Neural crest cell (in vitro differentiated cells): ENCODE measurements at regions not wholly inside any gene's neighbourhood (a gene's known extent, or its start where the extent isn't known, plus 50 kb on each side); places are given as distances from the start of the nearest gene placed in this dataset.

ENCODE experiments used
- DNase-seq: peaks from one replicate; pipeline ENCODE4 v3.0.0; 2021; ENCODE audit warnings: low read depth, mixed read lengths, low spot score
- H3K27ac Mint-ChIP-seq: one replicate; pipeline ENCODE4 v1.8.0; 2021; ENCODE audit warnings: mild to moderate bottlenecking, mixed read lengths; ENCODE audit not compliant: unreplicated experiment
- H3K27me3 Mint-ChIP-seq: 2 replicates; pipeline ENCODE4 v1.8.0; 2021; ENCODE audit warnings: low read depth, mild to moderate bottlenecking, mixed read lengths
- H3K36me3 Mint-ChIP-seq: 2 replicates; pipeline ENCODE4 v1.8.0; 2021; ENCODE audit warnings: low read depth, mild to moderate bottlenecking, mixed read lengths
- H3K4me1 Mint-ChIP-seq: 2 replicates; pipeline ENCODE4 v1.8.0; 2021; ENCODE audit warnings: mixed read lengths
- H3K4me3 Mint-ChIP-seq: one replicate; pipeline ENCODE4 v1.8.0; 2021; ENCODE audit warnings: mild to moderate bottlenecking, mixed read lengths
- H3K9me3 Mint-ChIP-seq: 2 replicates; pipeline ENCODE4 v1.8.0; 2021; ENCODE audit warnings: mixed read lengths
- CTCF ChIP-seq: fragments of 200-600 bp; sonication (generic); conservative IDR thresholded peaks from 2 replicates; pipeline ENCODE4 v1.5.0; 2021; ENCODE audit warnings: antibody characterized with exemption, mild to moderate bottlenecking

DNA sequence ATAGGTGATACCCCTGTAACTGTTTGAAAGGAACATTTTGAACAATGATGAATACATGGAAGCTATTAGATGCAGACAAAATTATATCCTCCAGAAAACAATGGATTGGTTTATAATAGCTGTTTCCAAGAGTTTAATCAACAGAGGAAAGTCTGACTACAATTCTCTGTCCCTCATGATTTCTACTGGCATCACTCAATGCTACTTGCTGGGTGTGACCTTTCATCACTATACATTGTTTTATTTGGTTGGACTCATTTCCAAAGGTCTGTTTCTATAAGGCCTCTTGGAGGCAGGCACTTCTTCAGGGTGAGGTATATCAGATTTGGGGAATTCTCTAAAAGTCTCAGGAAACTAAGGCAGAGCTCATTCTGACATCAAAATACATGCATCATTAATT is 636.1 kb upstream of the SLC8A1 start:
- H3K4me3 Mint-ChIP-seq, result no peak overlapping the region
- no peaks in the 10 kb centered on the region for H3K4me1 Mint-ChIP-seq
- no peaks in the 10 kb centered on the region for H3K36me3 Mint-ChIP-seq
- no peak overlapping the region for H3K27ac Mint-ChIP-seq
- no peak for DNase-seq
- peaks cover 2% of the 10 kb centered on the region for H3K9me3 Mint-ChIP-seq
- no peak for TF ChIP-seq CTCF
- H3K27me3 Mint-ChIP-seq, result no peaks in the 10 kb centered on the region

DNA sequence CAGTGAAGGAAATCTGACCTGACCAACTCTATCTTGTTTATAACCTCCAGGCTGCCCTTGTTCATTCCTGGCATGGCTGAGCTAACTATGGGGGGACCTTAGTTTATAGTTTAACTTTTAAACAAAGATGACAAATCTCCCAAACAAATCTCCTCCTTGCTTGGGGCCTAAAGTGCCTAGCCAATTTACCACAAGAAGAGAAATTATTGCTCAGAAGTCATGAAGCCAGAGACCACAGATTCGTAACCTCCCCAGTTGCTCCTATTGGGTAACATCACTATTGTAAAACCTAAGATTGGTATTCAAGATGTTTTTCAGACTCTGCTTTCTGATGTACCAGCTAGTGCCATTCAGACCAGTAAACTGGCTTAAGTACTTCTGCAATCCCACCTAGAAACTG is 649.4 kb upstream of the SLC8A1 start:
- Mint-ChIP-seq H3K9me3 (no peaks in the 10 kb centered on the region), H3K4me3 (no peak overlapping the region), H3K27me3 (no peaks in the 10 kb centered on the region), H3K4me1 (no peaks in the 10 kb centered on the region), H3K27ac (no peak overlapping the region), H3K36me3 (no peaks in the 10 kb centered on the region)
- no peak for TF ChIP-seq CTCF
- no peak for DNase-seq

DNA sequence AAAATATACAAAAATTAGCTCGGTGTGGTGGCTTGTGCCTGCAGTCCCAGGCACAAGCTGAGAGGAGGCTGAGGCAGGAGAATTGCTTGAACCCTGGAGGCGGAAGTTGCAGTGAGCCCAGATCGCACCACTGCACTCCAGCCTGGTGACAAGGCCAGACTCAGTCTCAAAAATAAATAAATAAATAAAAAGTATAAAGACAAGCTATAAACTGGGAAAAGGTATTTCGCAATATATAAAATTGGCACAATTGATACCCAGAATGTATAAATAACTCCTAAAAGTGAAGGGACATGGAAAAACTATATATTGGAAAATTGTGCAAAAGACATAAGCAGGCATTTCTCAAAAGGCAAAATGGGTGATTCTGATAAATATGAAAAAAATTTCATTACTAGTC is 657.9 kb upstream of the SLC8A1 start:
- Mint-ChIP-seq H3K9me3 (no peaks in the 10 kb centered on the region), H3K27ac (no peak overlapping the region), H3K36me3 (no peaks in the 10 kb centered on the region), H3K4me1 (peaks cover 6% of the 10 kb centered on the region), H3K27me3 (no peaks in the 10 kb centered on the region), H3K4me3 (no peak overlapping the region)
- TF ChIP-seq CTCF, result no peak
- no peak for DNase-seq

DNA sequence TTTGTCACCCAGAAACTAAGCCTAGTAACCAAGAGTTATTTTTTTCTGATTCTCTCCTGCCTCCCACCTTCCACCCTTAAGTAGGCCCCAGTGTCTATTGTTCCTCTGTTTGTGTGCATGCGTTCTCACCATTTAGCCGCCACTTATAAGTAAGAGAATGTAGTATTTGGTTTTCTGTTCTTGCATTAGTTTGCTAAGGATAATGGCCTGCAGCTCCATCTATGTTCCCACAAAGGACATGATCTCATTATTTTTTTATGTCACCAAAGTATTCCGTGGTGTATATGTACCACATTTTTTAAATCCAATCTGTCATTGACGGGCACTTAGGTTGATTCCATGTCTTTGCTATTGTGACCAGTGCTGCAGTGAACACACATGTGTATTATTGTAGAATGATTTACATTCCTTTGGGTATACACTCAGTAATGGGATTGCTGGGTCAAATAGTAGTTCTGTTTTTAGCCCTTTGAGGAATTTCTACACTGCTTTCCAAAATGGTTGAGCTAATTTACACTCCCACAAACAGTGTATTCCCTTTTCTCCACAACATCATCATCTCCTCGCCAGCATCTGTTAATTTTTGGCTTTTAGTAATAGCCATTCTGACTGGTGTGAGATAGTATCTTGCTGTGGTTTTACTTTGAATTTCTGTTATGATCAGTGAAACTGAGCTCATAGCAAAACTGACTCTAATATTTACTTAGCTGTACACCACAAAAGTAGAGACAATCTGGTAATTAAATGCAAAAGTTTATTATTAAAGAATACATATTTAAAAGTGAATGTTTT is 660.1 kb upstream of the SLC8A1 start:
- H3K4me1 Mint-ChIP-seq, result peaks cover 6% of the 10 kb centered on the region
- H3K4me3 Mint-ChIP-seq, result no peak overlapping the region
- no peak overlapping the region for H3K27ac Mint-ChIP-seq
- no peaks in the 10 kb centered on the region for H3K27me3 Mint-ChIP-seq
- DNase-seq, result no peak
- no peaks in the 10 kb centered on the region for H3K9me3 Mint-ChIP-seq
- H3K36me3 Mint-ChIP-seq, result no peaks in the 10 kb centered on the region
- TF ChIP-seq CTCF, result no peak

DNA sequence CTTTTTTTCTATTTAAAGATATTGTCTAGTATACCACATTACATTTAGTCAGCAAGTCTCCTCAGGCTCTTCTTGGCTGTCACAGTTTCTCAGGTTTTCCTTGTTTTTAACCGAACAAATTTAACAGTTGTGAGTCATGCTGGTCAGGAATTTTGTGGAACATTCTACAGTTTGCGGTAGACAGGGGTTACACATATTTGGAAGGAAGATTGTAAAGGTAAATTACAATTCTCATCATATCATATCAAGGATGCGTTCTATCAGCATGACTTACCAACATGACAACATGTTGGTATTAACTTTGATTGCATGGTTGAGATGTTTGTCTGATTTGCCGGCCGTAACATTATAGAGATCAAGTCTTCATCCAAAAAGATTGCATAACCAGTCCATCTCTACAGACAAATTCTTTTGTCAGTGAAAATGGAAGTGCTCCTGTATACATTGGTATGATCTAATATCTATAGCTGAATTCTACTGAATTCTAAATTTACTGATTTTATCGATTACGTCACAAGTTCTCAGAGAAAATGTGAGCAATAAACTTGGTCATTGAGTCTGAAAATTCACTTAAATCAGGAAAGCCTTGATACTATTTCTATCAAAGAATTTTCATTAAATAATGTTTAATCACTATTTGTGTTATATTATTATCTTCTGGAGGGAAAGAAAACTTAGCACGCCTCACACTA is 664.4 kb upstream of the SLC8A1 start:
- TF ChIP-seq CTCF, result no peak
- H3K27ac Mint-ChIP-seq, result no peak overlapping the region
- no peak for DNase-seq
- H3K4me3 Mint-ChIP-seq, result no peak overlapping the region
- H3K27me3 Mint-ChIP-seq, result no peaks in the 10 kb centered on the region
- peaks cover 6% of the 10 kb centered on the region for H3K4me1 Mint-ChIP-seq
- H3K36me3 Mint-ChIP-seq, result no peaks in the 10 kb centered on the region
- H3K9me3 Mint-ChIP-seq, result no peaks in the 10 kb centered on the region
